ENCODE measurements at regions not wholly inside any gene's neighbourhood (a gene's known extent, or its start where the extent isn't known, plus 50 kb on each side); places are given as distances from the start of the nearest gene placed in this dataset.

GRCh38 chr6:82570083-82570482 lies 206.5 kb downstream of the TPBG start:
- TF ChIP-seq, protein P1, sequence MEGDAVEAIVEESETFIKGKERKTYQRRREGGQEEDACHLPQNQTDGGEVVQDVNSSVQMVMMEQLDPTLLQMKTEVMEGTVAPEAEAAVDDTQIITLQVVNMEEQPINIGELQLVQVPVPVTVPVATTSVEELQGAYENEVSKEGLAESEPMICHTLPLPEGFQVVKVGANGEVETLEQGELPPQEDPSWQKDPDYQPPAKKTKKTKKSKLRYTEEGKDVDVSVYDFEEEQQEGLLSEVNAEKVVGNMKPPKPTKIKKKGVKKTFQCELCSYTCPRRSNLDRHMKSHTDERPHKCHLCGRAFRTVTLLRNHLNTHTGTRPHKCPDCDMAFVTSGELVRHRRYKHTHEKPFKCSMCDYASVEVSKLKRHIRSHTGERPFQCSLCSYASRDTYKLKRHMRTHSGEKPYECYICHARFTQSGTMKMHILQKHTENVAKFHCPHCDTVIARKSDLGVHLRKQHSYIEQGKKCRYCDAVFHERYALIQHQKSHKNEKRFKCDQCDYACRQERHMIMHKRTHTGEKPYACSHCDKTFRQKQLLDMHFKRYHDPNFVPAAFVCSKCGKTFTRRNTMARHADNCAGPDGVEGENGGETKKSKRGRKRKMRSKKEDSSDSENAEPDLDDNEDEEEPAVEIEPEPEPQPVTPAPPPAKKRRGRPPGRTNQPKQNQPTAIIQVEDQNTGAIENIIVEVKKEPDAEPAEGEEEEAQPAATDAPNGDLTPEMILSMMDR (conservative IDR thresholded peaks at IDR 0.05 in 1 of 2, IDR thresholded peaks at IDR 0.05 in 1 of 2; ENCODE audit: extremely low read depth in 1 of 2, insufficient read depth in 1 of 2, low read depth in 1 of 2, low read length in 2 of 2), result no peak
- no peak for TF ChIP-seq EZH2 (IDR thresholded peaks at IDR 0.05; ENCODE audit: borderline replicate concordance, low read length)
